ENCODE measurements at regions not wholly inside any gene's neighbourhood (a gene's known extent, or its start where the extent isn't known, plus 50 kb on each side); places are given as distances from the start of the nearest gene placed in this dataset.
A peak's percentile ranks its signal among the peaks of the same experiment; 100 is the strongest.
"Not testable (repeated sequence)": the region's sequence is repeated elsewhere in the genome, so short reads cannot be mapped to it uniquely, and the experiment has no call there.

GRCh38 chr9:104999136-104999535 lies 71.2 kb upstream of the ABCA1 start:
- TF ChIP-seq CTCF (conservative IDR thresholded peaks at IDR 0.05; ENCODE audit: low read depth, low read length): no peak
- H3K4me3 ChIP-seq (ENCODE audit: low read length): no peak overlapping the region
- DNase-seq (ENCODE audit: low read depth): no peak

GRCh38 chr9:105000529-105000928 lies 72.6 kb upstream of the ABCA1 start:
- DNase-seq (ENCODE audit: low read depth); H3K4me3 ChIP-seq (ENCODE audit: low read length): not testable (repeated sequence)

- DNase-seq (ENCODE audit: low read depth): no peak
- no peak overlapping the region for H3K4me3 ChIP-seq (ENCODE audit: low read length)
These were observed 76.6 kb upstream of the ABCA1 start for GRCh38 chr9:105004466-105005090.

GRCh38 chr9:105005186-105005585 lies 77.2 kb upstream of the ABCA1 start:
- TF ChIP-seq CTCF (conservative IDR thresholded peaks at IDR 0.05; ENCODE audit: low read depth, low read length): no peak
- H3K4me3 ChIP-seq (ENCODE audit: low read length): no peak overlapping the region
- DNase-seq (ENCODE audit: low read depth): no peak

More at GRCh38 chr9:105004466-105005090, 76.6 kb upstream of the ABCA1 start:
- TF ChIP-seq CTCF (conservative IDR thresholded peaks at IDR 0.05; ENCODE audit: low read depth, low read length): no peak

GRCh38 chr9:105006514-105006913 lies 78.6 kb upstream of the ABCA1 start:
- no peak overlapping the region for H3K4me3 ChIP-seq (ENCODE audit: low read length)
- no peak for DNase-seq (ENCODE audit: low read depth)

GRCh38 chr9:105007143-105007542 lies 79.2 kb upstream of the ABCA1 start:
- TF ChIP-seq CTCF (conservative IDR thresholded peaks at IDR 0.05; ENCODE audit: low read depth, low read length): no peak
- H3K4me3 ChIP-seq (ENCODE audit: low read length): no peak overlapping the region
- DNase-seq (ENCODE audit: low read depth): peak; percentile 88

More at GRCh38 chr9:105006514-105006913, 78.6 kb upstream of the ABCA1 start:
- no peak for TF ChIP-seq CTCF (conservative IDR thresholded peaks at IDR 0.05; ENCODE audit: low read depth, low read length)

GRCh38 chr9:105010089-105010488 lies 82.1 kb upstream of the ABCA1 start:
- H3K4me3 ChIP-seq (ENCODE audit: low read length); DNase-seq (ENCODE audit: low read depth): not testable (repeated sequence)

- no peak for DNase-seq (ENCODE audit: low read depth)
- TF ChIP-seq CTCF (conservative IDR thresholded peaks at IDR 0.05; ENCODE audit: low read depth, low read length): no peak
- no peak overlapping the region for H3K4me3 ChIP-seq (ENCODE audit: low read length)
These were observed 94.0 kb upstream of the ABCA1 start for GRCh38 chr9:105021917-105022316.

- not testable (repeated sequence) for DNase-seq (ENCODE audit: low read depth); H3K4me3 ChIP-seq (ENCODE audit: low read length)
These were observed 94.6 kb upstream of the ABCA1 start for GRCh38 chr9:105022545-105022944.

Data from retinal pigment epithelial cell (primary cell).